SK-N-SH (cell line): ENCODE measurements at regions not wholly inside any gene's neighbourhood (a gene's known extent, or its start where the extent isn't known, plus 50 kb on each side); places are given as distances from the start of the nearest gene placed in this dataset.

Experiments used
- CTCF ChIA-PET: fragments of 300-600, 350-600 bp; formaldehyde crosslinking; extraction: SDS; loops from one replicate; lab custom pipeline; 2021; lab: Yijun Ruan, JAX
- POLR2A ChIA-PET: fragments of 350-600 bp; sonication (Branson Sonifier 250); formaldehyde crosslinking; extraction: SDS; loops from one replicate; lab custom pipeline; 2020; ENCODE audit warnings: antibody characterized with exemption, inconsistent platforms; lab: Yijun Ruan, JAX
- DNase-seq: peaks from one replicate; pipeline ENCODE4 v3.0.0; 2012
- H2AFZ ChIP-seq: fragments of 200-600 bp; sonication (generic); 2 replicates; pipeline ENCODE4 v1.8.1; 2016; ENCODE audit warnings: antibody characterized with exemption, mild to moderate bottlenecking, low read depth
- H3F3A ChIP-seq: fragments of 200-600 bp; sonication (generic); replicated peaks from 2 replicates; pipeline ENCODE3; 2016; ENCODE audit warnings: antibody characterized with exemption, mild to moderate bottlenecking; ENCODE audit not compliant: insufficient read depth
- H3K27ac ChIP-seq, 2 experiments: fragments of 200-500 bp in 1 of 2; fragments of 200-600 bp in 1 of 2; sonication (Bioruptor generic) in 1 of 2; sonication (generic), shearing (Covaris generic) in 1 of 2; 2 replicates each; pipeline versions ENCODE4 v1.5.1 to v1.6.1; 2014 to 2016; ENCODE audit warnings: low read depth in 2 of 2, inconsistent platforms in 1 of 2, low read length in 1 of 2, mild to moderate bottlenecking in 1 of 2, mixed read lengths in 1 of 2
- H3K27me3 ChIP-seq: fragments of 200-600 bp; sonication (generic), shearing (Covaris generic); 2 replicates; pipeline ENCODE4 v1.6.1; 2016; ENCODE audit warnings: mixed run types; ENCODE audit not compliant: insufficient read depth
- H3K36me3 ChIP-seq, 2 experiments: fragments of 200-500 bp in 1 of 2; fragments of 200-600 bp in 1 of 2; sonication (Bioruptor generic) in 1 of 2; sonication (generic) in 1 of 2; replicated peaks in 1 of 2; 2 replicates each; pipeline versions ENCODE3 to v1.5.1; 2014 to 2016; ENCODE audit warnings: low read length in 1 of 2, mild to moderate bottlenecking in 1 of 2; ENCODE audit not compliant: insufficient read depth in 2 of 2, control insufficient read depth in 1 of 2
- H3K4me1 ChIP-seq, 2 experiments: fragments of 200-500 bp in 1 of 2; fragments of 200-600 bp in 1 of 2; sonication (Bioruptor generic) in 1 of 2; sonication (generic), shearing (Covaris generic) in 1 of 2; 2 replicates each; pipeline versions ENCODE4 v1.5.1 to v1.6.1; 2014 to 2016; ENCODE audit warnings: low read depth in 1 of 2, low read length in 1 of 2, mixed run types in 1 of 2; ENCODE audit not compliant: insufficient read depth in 2 of 2, control insufficient read depth in 1 of 2
- H3K4me2 ChIP-seq: fragments of 200-600 bp; sonication (generic), shearing (Covaris generic); 2 replicates; pipeline ENCODE4 v1.6.1; 2017; ENCODE audit warnings: mixed run types
- H3K4me3 ChIP-seq, 2 experiments: fragments of 200-500 bp in 1 of 2; fragments of 200-600 bp in 1 of 2; sonication (Bioruptor generic) in 1 of 2; sonication (generic), shearing (Covaris generic) in 1 of 2; 2 replicates each; pipeline versions ENCODE4 v1.5.1 to v1.8.1; 2014 to 2016; ENCODE audit warnings: low read depth in 2 of 2, inconsistent platforms in 1 of 2, low read length in 1 of 2, mild to moderate bottlenecking in 1 of 2, mixed read lengths in 1 of 2, moderate library complexity in 1 of 2
- H3K79me2 ChIP-seq: fragments of 200-600 bp; sonication (generic); 2 replicates; pipeline ENCODE4 v1.8.1; 2017; ENCODE audit warnings: mild to moderate bottlenecking; ENCODE audit not compliant: insufficient read depth
- H3K9ac ChIP-seq: fragments of 200-600 bp; sonication (generic); 2 replicates; pipeline ENCODE4 v1.6.1; 2017; ENCODE audit warnings: mixed run types
- H3K9me2 ChIP-seq: fragments of 200-600 bp; sonication (generic); 2 replicates; pipeline ENCODE4 v1.6.1; 2017; ENCODE audit warnings: mixed run types
- H3K9me3 ChIP-seq: fragments of 200-600 bp; sonication (generic); 2 replicates; pipeline ENCODE4 v1.6.1; 2017; ENCODE audit warnings: mixed run types, mild to moderate bottlenecking, moderate library complexity
- H4K20me1 ChIP-seq: fragments of 200-600 bp; sonication (generic); 2 replicates; pipeline ENCODE4 v1.6.1; 2017; ENCODE audit warnings: mild to moderate bottlenecking, mixed run types; ENCODE audit not compliant: insufficient read depth
- EP300 ChIP-seq, 2 experiments: IDR thresholded peaks; 2 replicates each; pipeline versions ENCODE4 v1.4.0 to v1.6.1; 2012; ENCODE audit warnings: borderline replicate concordance in 1 of 2, low read depth in 1 of 2, low read length in 1 of 2
- EZH2phosphoT487 ChIP-seq: fragments of 200-600 bp; sonication (generic); IDR thresholded peaks from 2 replicates; pipeline ENCODE4 v1.6.1; 2017; ENCODE audit warnings: low read depth, mixed run types, mild to moderate bottlenecking, antibody characterized with exemption, moderate library complexity, borderline replicate concordance
- IRF3 ChIP-seq: fragments of 150-350 bp; IDR thresholded peaks from 2 replicates; pipeline ENCODE4 v1.6.1; 2016; ENCODE audit warnings: mild to moderate bottlenecking, low read depth, low read length
- MXI1 ChIP-seq: IDR thresholded peaks from 2 replicates; pipeline ENCODE4 v1.6.1; 2012; ENCODE audit warnings: mild to moderate bottlenecking, low read depth, low read length, improper control_type of control experiment
- NFIC ChIP-seq: IDR thresholded peaks from 2 replicates; pipeline ENCODE4 v1.4.0; 2012; ENCODE audit warnings: borderline replicate concordance
- RAD21 ChIP-seq: IDR thresholded peaks from 2 replicates; pipeline ENCODE4 v1.6.1; 2012; ENCODE audit warnings: mild to moderate bottlenecking, low read length
- REST ChIP-seq: IDR thresholded peaks from 2 replicates; pipeline ENCODE4 v1.6.1; 2012; ENCODE audit warnings: mild to moderate bottlenecking, low read depth, low read length, moderate library complexity
- RXRA ChIP-seq: IDR thresholded peaks from 2 replicates; pipeline ENCODE4 v1.4.0; 2012; ENCODE audit warnings: low read depth, mild to moderate bottlenecking, borderline replicate concordance
- SIN3A ChIP-seq: IDR thresholded peaks from 2 replicates; pipeline ENCODE4 v1.6.1; 2012; ENCODE audit warnings: low read depth, mild to moderate bottlenecking, low read length, moderate library complexity, borderline replicate concordance
- SMC3 ChIP-seq: IDR thresholded peaks from 2 replicates; pipeline ENCODE4 v1.6.1; 2012; ENCODE audit warnings: low read depth, low read length, improper control_type of control experiment
- WGBS: methylation state at CpG from one replicate; pipeline ENCODE4 v1.1.6; 2017; ENCODE audit warnings: low lambda C conversion rate; 5-methylcytosine and 5-hydroxymethylcytosine counted together

- Histone ChIP-seq H3K79me2 (no peaks in the 10 kb centered on the region), H3K9ac (no peak overlapping the region), H3F3A (no peaks in the 10 kb centered on the region), H3K4me3 (no peak overlapping the region), H3K4me1 (no peaks in the 10 kb centered on the region), H4K20me1 (no peaks in the 10 kb centered on the region)
- DNase-seq = no peak
- ChIA-PET CTCF (no interaction called here), POLR2A (no interaction called here)
- TF ChIP-seq EP300 (IDR thresholded peaks at IDR 0.05; ENCODE audit: borderline replicate concordance in 1 of 2, low read depth in 1 of 2, low read length in 1 of 2) (no peak), RXRA (no peak)
- TF ChIP-seq, all 33 proteins: peak for 0
- H3K9me2 ChIP-seq = no peaks in the 10 kb centered on the region
- no peak overlapping the region for H3K27ac ChIP-seq
- no peak overlapping the region for H2AFZ ChIP-seq
- H3K36me3 ChIP-seq = no peaks in the 10 kb centered on the region
- H3K9me3 ChIP-seq = no peaks in the 10 kb centered on the region
- no peaks in the 10 kb centered on the region for H3K27me3 ChIP-seq
- whole genome bisulfite sequencing = 11% methylated on average over 5 of the region's 9 CpGs
- H3K4me2 ChIP-seq = no peak overlapping the region
Observed at GRCh38 chr12:63317286-63317846, 166.4 kb upstream of the AVPR1A start.

- ChIA-PET POLR2A (no interaction called here), CTCF (no interaction called here)
- no peak for DNase-seq
- H3K9me3 ChIP-seq = no peaks in the 10 kb centered on the region
- no peaks in the 10 kb centered on the region for H3K79me2 ChIP-seq
- H3K27ac ChIP-seq = no peak overlapping the region
- 15% methylated on average over 3 of the region's 3 CpGs for WGBS
- no peaks in the 10 kb centered on the region for H3K36me3 ChIP-seq
- no peak for TF ChIP-seq SMC3
- no peak for TF ChIP-seq SIN3A
- no peak for TF ChIP-seq NFIC
- no peak for TF ChIP-seq RAD21
- TF ChIP-seq MXI1 = no peak
- TF ChIP-seq REST = no peak
- no peak for TF ChIP-seq EZH2phosphoT487
- TF ChIP-seq IRF3 = no peak
- TF ChIP-seq, all 33 proteins: peak for 0
- no peaks in the 10 kb centered on the region for H3K9me2 ChIP-seq
- no peaks in the 10 kb centered on the region for H4K20me1 ChIP-seq
- H3K4me2 ChIP-seq = no peak overlapping the region
- no peaks in the 10 kb centered on the region for H3K4me1 ChIP-seq
- H3K4me3 ChIP-seq = no peak overlapping the region
- no peaks in the 10 kb centered on the region for H3F3A ChIP-seq
- H2AFZ ChIP-seq = no peak overlapping the region
- no peaks in the 10 kb centered on the region for H3K27me3 ChIP-seq
- no peak overlapping the region for H3K9ac ChIP-seq
Observed at GRCh38 chr12:63313139-63313538, 162.1 kb upstream of the AVPR1A start.
